ENCODE measurements at regions not wholly inside any gene's neighbourhood (a gene's known extent, or its start where the extent isn't known, plus 50 kb on each side); places are given as distances from the start of the nearest gene placed in this dataset.

GRCh38 chr21:41566500-41567014 lies 58.6 kb upstream of the TMPRSS2 start:
- DNase-seq (ENCODE audit: low read depth) = no peak

- no peak for DNase-seq (ENCODE audit: low read depth)
Observed at GRCh38 chr21:41565550-41565949, 57.6 kb upstream of the TMPRSS2 start.

GRCh38 chr21:41564871-41565274 lies 56.9 kb upstream of the TMPRSS2 start:
- peak; percentile 56 for DNase-seq (ENCODE audit: low read depth)

GRCh38 chr21:41562101-41563000 lies 54.4 kb upstream of the TMPRSS2 start:
- peak; percentile 57 for DNase-seq (ENCODE audit: low read depth)

- peak; percentile 4 for DNase-seq (ENCODE audit: low read depth)
Observed at GRCh38 chr21:41561701-41562100, 53.7 kb upstream of the TMPRSS2 start.

- DNase-seq (ENCODE audit: low read depth) = no peak
Observed at GRCh38 chr21:41560661-41561158, 52.8 kb upstream of the TMPRSS2 start.

- peak; percentile 71 for DNase-seq (ENCODE audit: low read depth)
Observed at GRCh38 chr21:41559658-41560631, 52.0 kb upstream of the TMPRSS2 start.

GRCh38 chr21:41558842-41559241 lies 50.9 kb upstream of the TMPRSS2 start:
- DNase-seq (ENCODE audit: low read depth) = no peak

GRCh38 chr21:41557884-41558283 lies 49.9 kb upstream of the TMPRSS2 start:
- DNase-seq (ENCODE audit: low read depth) = no peak

All from ELR (cell line).